Breast epithelium (tissue), 4 donors: ENCODE measurements at regions not wholly inside any gene's neighbourhood (a gene's known extent, or its start where the extent isn't known, plus 50 kb on each side); places are given as distances from the start of the nearest gene placed in this dataset.
A peak's percentile ranks its signal among the peaks of the same experiment; 100 is the strongest.
"Not testable (repeated sequence)": the region's sequence is repeated elsewhere in the genome, so short reads cannot be mapped to it uniquely, and the experiment has no call there.

Experiments used
- DNase-seq, 2 donors: peaks; one replicate each; pipeline ENCODE4 v3.0.0-alpha.2; 2019; ENCODE audit warnings: low spot score in 2 of 2
- H3K27ac ChIP-seq, 2 donors: fragments of 200-600 bp; sonication (generic) in 1 of 2; one replicate each; pipeline ENCODE4 v1.5.1; 2016 to 2019; ENCODE audit warnings: mild to moderate bottlenecking in 1 of 2
- H3K27me3 ChIP-seq, 2 donors: fragments of 200-600 bp; sonication (generic) in 1 of 2; one replicate each; pipeline versions ENCODE4 v1.5.1 to v1.6.0; 2017 to 2019; ENCODE audit warnings: control low read depth in 1 of 2, mild to moderate bottlenecking in 1 of 2
- H3K36me3 ChIP-seq: fragments of 200-600 bp; one replicate; pipeline ENCODE4 v1.5.1; 2019
- H3K4me1 ChIP-seq, 2 donors: fragments of 200-600 bp; sonication (generic); one replicate each; pipeline ENCODE4 v1.5.1; 2016 to 2019; ENCODE audit warnings: control low read depth in 1 of 2
- H3K4me3 ChIP-seq, 3 donors: fragments of 200-600 bp; sonication (generic); 1 replicate in 2 of 3; 2 replicates in 1 of 3; pipeline ENCODE4 v1.5.1; 2016 to 2019; ENCODE audit warnings: mild to moderate bottlenecking in 3 of 3, moderate library complexity in 2 of 3
- H3K9me3 ChIP-seq, 2 donors: fragments of 200-600 bp; sonication (generic) in 1 of 2; one replicate each; pipeline ENCODE4 v1.5.1; 2016 to 2019; ENCODE audit warnings: control low read depth in 1 of 2
- CTCF ChIP-seq, 3 donors: fragments of 450-650 bp; IDR thresholded peaks; one replicate each; pipeline ENCODE4 v1.5.1; 2016 to 2017; ENCODE audit warnings: antibody characterized with exemption in 3 of 3, mild to moderate bottlenecking in 3 of 3, moderate library complexity in 3 of 3
- POLR2A ChIP-seq: fragments of 450-650 bp; IDR thresholded peaks from one replicate; pipeline ENCODE4 v1.6.1; 2016; ENCODE audit warnings: antibody characterized with exemption, mild to moderate bottlenecking, moderate library complexity
- POLR2AphosphoS5 ChIP-seq, 3 donors: sonication (generic); formaldehyde crosslinking; IDR thresholded peaks; one replicate each; pipeline ENCODE4 v1.6.1; 2017; ENCODE audit warnings: antibody characterized with exemption in 3 of 3
- intact Hi-C: fragments of 100-400 bp; cut with DNase I; formaldehyde crosslinking; loops from one replicate; pipeline ENCODE4 v1.15.1; 2023; ENCODE audit warnings: low total_unique reads

DNA sequence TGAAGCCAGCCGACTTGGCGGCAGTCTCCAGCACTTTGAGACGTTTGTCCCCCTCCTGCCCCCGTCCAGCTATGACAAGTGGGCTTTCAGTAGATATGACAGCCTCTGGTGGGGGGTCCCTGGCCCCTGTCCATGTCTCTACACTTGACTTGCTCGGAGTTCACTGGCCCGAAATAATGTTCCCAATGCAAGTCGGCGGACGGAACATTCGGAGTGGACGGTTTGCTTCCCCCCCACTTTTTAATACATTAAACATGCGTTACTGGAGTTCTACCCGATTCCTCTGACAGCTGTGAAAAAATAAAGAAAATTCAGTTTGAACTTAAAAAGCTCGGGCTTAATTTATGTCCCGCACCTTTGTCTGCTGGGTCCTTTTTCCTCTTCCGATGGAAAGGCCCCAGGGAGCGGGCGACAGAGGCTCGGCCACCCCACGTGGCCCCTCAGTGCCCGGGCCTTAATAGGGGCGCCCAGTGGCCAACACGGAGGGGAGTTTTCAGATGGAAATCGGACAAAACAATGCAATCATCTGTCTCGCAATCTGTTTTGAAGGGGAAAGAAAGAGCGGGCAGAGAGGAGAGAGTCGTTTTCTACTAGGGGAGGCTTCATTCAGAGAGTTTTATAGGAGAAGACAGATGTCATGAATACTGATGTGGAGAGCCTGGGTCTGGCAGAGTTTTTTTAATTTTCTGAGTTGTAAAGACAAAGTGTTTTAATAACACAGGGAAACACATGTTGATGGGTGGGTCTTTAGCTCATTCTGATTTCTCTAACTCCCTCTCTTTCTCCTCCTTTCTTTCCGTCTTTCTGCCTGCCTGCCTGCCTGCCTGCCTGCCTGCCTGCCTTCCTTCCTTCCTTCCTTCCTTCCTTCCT, 50.2 kb downstream of the SMIM38 start:
- no peak overlapping the region for H3K27ac ChIP-seq
- peak in 1 of 2 donors; percentile 17 for DNase-seq
- no peaks in the 10 kb centered on the region for H3K27me3 ChIP-seq
- H3K4me3 ChIP-seq, result no peak overlapping the region
- H3K4me1 ChIP-seq, result no peaks in the 10 kb centered on the region
- no peaks in the 10 kb centered on the region for H3K9me3 ChIP-seq
- TF ChIP-seq POLR2A (no peak), CTCF (IDR thresholded peaks at IDR 0.05) (no peak), POLR2AphosphoS5 (IDR thresholded peaks at IDR 0.05) (no peak)
- intact Hi-C loops, result no loop called here
- no peaks in the 10 kb centered on the region for H3K36me3 ChIP-seq

DNA sequence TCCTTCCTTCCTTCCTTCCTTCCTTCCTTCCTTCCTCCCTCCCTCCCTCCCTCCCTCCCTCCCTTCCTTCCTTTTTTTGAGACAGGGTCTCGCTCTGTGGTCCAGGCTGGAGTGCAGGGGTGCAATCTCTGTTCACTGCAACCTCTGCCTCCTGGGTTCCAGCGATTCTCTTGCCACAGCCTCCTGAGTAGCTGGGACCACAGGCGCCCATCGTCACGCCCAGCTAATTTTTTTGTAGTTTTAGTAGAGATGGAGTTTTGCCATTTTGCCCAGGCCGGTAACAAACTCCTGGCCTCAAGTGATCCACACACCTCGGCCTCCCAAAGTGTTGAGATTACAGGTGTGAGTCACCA, 50.9 kb downstream of the SMIM38 start:
- H3K36me3 ChIP-seq, H3K4me1 ChIP-seq, H3K4me3 ChIP-seq, H3K27ac ChIP-seq, intact Hi-C loops, H3K27me3 ChIP-seq, H3K9me3 ChIP-seq: not testable (repeated sequence)
- DNase-seq, result peak in 1 of 2 donors; percentile 36

GRCh38 chr11:69207165-69207889, 51.6 kb downstream of the SMIM38 start:
- no peak overlapping the region for H3K4me3 ChIP-seq
- no peaks in the 10 kb centered on the region for H3K9me3 ChIP-seq
- DNase-seq, result peak in 1 of 2 donors; percentile 33
- H3K27me3 ChIP-seq, result no peaks in the 10 kb centered on the region
- intact Hi-C loops, result no loop called here
- no peak overlapping the region for H3K27ac ChIP-seq
- no peaks in the 10 kb centered on the region for H3K36me3 ChIP-seq
- no peaks in the 10 kb centered on the region for H3K4me1 ChIP-seq
- TF ChIP-seq CTCF (IDR thresholded peaks at IDR 0.05), result no peak
- TF ChIP-seq POLR2A, result no peak
- no peak for TF ChIP-seq POLR2AphosphoS5 (IDR thresholded peaks at IDR 0.05)

- Histone ChIP-seq H3K9me3 (no peaks in the 10 kb centered on the region), H3K4me1 (no peaks in the 10 kb centered on the region), H3K4me3 (no peak overlapping the region), H3K27ac (no peak overlapping the region), H3K36me3 (no peaks in the 10 kb centered on the region), H3K27me3 (no peaks in the 10 kb centered on the region)
- peak in 1 of 2 donors; percentile 43 for DNase-seq
- TF ChIP-seq POLR2AphosphoS5 (IDR thresholded peaks at IDR 0.05), result no peak
- TF ChIP-seq CTCF (IDR thresholded peaks at IDR 0.05), result no peak
- TF ChIP-seq POLR2A, result no peak
- intact Hi-C loops, result no loop called here
Observed at GRCh38 chr11:69208190-69209037, 52.7 kb downstream of the SMIM38 start.

- TF ChIP-seq CTCF (IDR thresholded peaks at IDR 0.05), result no peak
- TF ChIP-seq POLR2A, result no peak
- no peak for TF ChIP-seq POLR2AphosphoS5 (IDR thresholded peaks at IDR 0.05)
- no peaks in the 10 kb centered on the region for H3K4me1 ChIP-seq
- intact Hi-C loops, result no loop called here
- H3K27me3 ChIP-seq, result no peaks in the 10 kb centered on the region
- no peak for DNase-seq
- no peaks in the 10 kb centered on the region for H3K36me3 ChIP-seq
- H3K9me3 ChIP-seq, result no peaks in the 10 kb centered on the region
- no peak overlapping the region for H3K27ac ChIP-seq
- H3K4me3 ChIP-seq, result no peak overlapping the region
Observed at GRCh38 chr11:69209038-69209350, 53.3 kb downstream of the SMIM38 start.
